Tibial nerve (tissue), 4 donors: ENCODE measurements at regions not wholly inside any gene's neighbourhood (a gene's known extent, or its start where the extent isn't known, plus 50 kb on each side); places are given as distances from the start of the nearest gene placed in this dataset.

Source experiments
- DNase-seq, 2 donors: peaks; one replicate each; pipeline ENCODE4 v3.0.0-alpha.2; 2019; ENCODE audit warnings: low spot score in 2 of 2
- H3K27ac ChIP-seq, 4 donors: fragments of 200-600 bp; sonication (generic) in 3 of 4; one replicate each; pipeline ENCODE4 v1.5.1; 2017 to 2019; ENCODE audit warnings: mild to moderate bottlenecking in 1 of 4
- H3K27me3 ChIP-seq, 2 donors: fragments of 200-600 bp; sonication (generic) in 1 of 2; one replicate each; pipeline versions ENCODE4 v1.5.1 to v1.6.0; 2017 to 2019
- H3K36me3 ChIP-seq, 3 donors: fragments of 200-600 bp; sonication (generic); one replicate each; pipeline ENCODE4 v1.5.1; 2018 to 2019
- H3K4me1 ChIP-seq, 4 donors: fragments of 200-600 bp; sonication (generic) in 3 of 4; one replicate each; pipeline ENCODE4 v1.5.1; 2017 to 2019
- H3K4me3 ChIP-seq, 4 donors: fragments of 200-600 bp; sonication (generic) in 3 of 4; one replicate each; pipeline ENCODE4 v1.5.1; 2017 to 2019; ENCODE audit warnings: mild to moderate bottlenecking in 1 of 4, moderate library complexity in 1 of 4
- H3K9me3 ChIP-seq, 4 donors: fragments of 200-600 bp; sonication (generic) in 3 of 4; one replicate each; pipeline ENCODE4 v1.5.1; 2017 to 2019
- CTCF ChIP-seq, 5 experiments: fragments of 200-600 bp in 3 of 5; fragments of 450-650 bp in 2 of 5; sonication (generic) in 3 of 5; IDR thresholded peaks; one replicate each; pipeline ENCODE4 v1.5.1; 2016 to 2019; ENCODE audit warnings: antibody characterized with exemption in 5 of 5, mild to moderate bottlenecking in 3 of 5, moderate library complexity in 2 of 5
- EP300 ChIP-seq, 2 donors: sonication (generic); formaldehyde crosslinking; IDR thresholded peaks; one replicate each; pipeline ENCODE4 v1.6.1; 2017; ENCODE audit warnings: antibody characterized with exemption in 2 of 2, mild to moderate bottlenecking in 1 of 2
- POLR2A ChIP-seq, 2 donors: fragments of 450-650 bp; IDR thresholded peaks; one replicate each; pipeline ENCODE4 v1.6.1; 2017; ENCODE audit warnings: antibody characterized with exemption in 2 of 2, mild to moderate bottlenecking in 2 of 2, moderate library complexity in 2 of 2
- WGBS, 2 donors: methylation state at CpG; one replicate each; pipeline ENCODE4 v1.1.5; 2018; 5-methylcytosine and 5-hydroxymethylcytosine counted together

GRCh38 chr5:39801306-39801705, 376.5 kb upstream of the DAB2 start:
- Histone ChIP-seq H3K9me3 (no peaks in the 10 kb centered on the region), H3K4me1 (no peaks in the 10 kb centered on the region), H3K4me3 (no peak overlapping the region), H3K36me3 (no peaks in the 10 kb centered on the region), H3K27ac (no peak overlapping the region), H3K27me3 (no peaks in the 10 kb centered on the region)
- no peak for TF ChIP-seq CTCF (IDR thresholded peaks at IDR 0.05)
- TF ChIP-seq EP300 (IDR thresholded peaks at IDR 0.05), result no peak
- TF ChIP-seq POLR2A (IDR thresholded peaks at IDR 0.05), result no peak
- DNase-seq, result no peak
- WGBS, 2 donors, result 73 to 75% methylated on average over 1 of the region's 1 CpG

GRCh38 chr5:39800042-39800601, 375.3 kb upstream of the DAB2 start:
- H3K4me1 ChIP-seq, result peaks cover 0 to 4% (median 0%) of the 10 kb centered on the region in 4 donors
- no peaks in the 10 kb centered on the region for H3K36me3 ChIP-seq
- no peak for DNase-seq
- no peaks in the 10 kb centered on the region for H3K27me3 ChIP-seq
- no peak for TF ChIP-seq POLR2A (IDR thresholded peaks at IDR 0.05)
- TF ChIP-seq CTCF (IDR thresholded peaks at IDR 0.05), result no peak
- no peak for TF ChIP-seq EP300 (IDR thresholded peaks at IDR 0.05)
- H3K27ac ChIP-seq, result no peak overlapping the region
- no peak overlapping the region for H3K4me3 ChIP-seq
- H3K9me3 ChIP-seq, result no peaks in the 10 kb centered on the region
- 29% methylated on average over 3 of the region's 3 CpGs for WGBS, 2 donors

GRCh38 chr5:39799242-39799641, 374.5 kb upstream of the DAB2 start:
- TF ChIP-seq EP300 (IDR thresholded peaks at IDR 0.05) (no peak), CTCF (IDR thresholded peaks at IDR 0.05) (no peak), POLR2A (IDR thresholded peaks at IDR 0.05) (no peak)
- Histone ChIP-seq H3K27me3 (no peaks in the 10 kb centered on the region), H3K4me1 (peaks cover 0 to 13% (median 0%) of the 10 kb centered on the region in 4 donors), H3K27ac (no peak overlapping the region), H3K4me3 (no peak overlapping the region), H3K36me3 (no peaks in the 10 kb centered on the region), H3K9me3 (no peaks in the 10 kb centered on the region)
- WGBS, 2 donors, result 70 to 81% methylated on average over 2 of the region's 2 CpGs
- DNase-seq, result no peak

DNA sequence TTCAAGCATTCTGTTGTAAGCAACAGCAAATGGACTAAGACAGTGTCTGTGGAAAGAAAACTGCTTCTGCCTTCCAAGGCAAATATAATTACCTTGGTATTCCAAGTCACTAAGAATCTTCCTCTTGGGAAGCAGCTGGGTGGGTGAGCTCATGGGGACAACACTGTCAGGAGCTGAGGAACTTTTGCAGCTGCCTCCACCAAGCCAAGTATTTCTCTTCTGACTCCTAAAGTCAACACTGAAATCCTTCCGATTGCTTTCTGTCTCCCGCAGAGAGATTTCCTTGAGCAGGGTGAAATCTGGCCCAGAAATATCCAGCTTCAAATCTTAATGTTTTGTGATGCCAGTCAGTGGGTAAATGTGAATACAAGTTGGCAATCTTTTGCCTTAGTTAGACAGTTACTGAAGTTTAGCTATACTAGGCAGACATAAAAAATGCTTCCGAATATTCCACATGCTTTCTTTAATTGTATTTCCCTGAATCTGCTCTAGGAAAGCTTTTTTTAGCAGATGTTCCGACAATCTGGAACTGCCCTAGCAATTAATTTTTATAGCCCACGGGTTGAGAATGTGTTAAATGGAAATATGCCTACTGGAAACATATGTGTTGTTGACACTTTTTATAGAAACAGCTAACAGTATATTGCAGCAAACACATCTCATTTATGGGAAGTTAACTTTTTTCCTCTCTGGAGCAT, 369.9 kb upstream of the DAB2 start:
- H3K4me1 ChIP-seq, result peaks cover 0 to 16% (median 0%) of the 10 kb centered on the region in 4 donors
- TF ChIP-seq CTCF (IDR thresholded peaks at IDR 0.05) (no peak), EP300 (IDR thresholded peaks at IDR 0.05) (no peak), POLR2A (IDR thresholded peaks at IDR 0.05) (no peak)
- DNase-seq, result no peak
- no peak overlapping the region for H3K4me3 ChIP-seq
- whole genome bisulfite sequencing, 2 donors, result 43 to 55% methylated on average over 5 of the region's 5 CpGs
- no peaks in the 10 kb centered on the region for H3K27me3 ChIP-seq
- H3K27ac ChIP-seq, result no peak overlapping the region
- no peaks in the 10 kb centered on the region for H3K9me3 ChIP-seq
- no peaks in the 10 kb centered on the region for H3K36me3 ChIP-seq

DNA sequence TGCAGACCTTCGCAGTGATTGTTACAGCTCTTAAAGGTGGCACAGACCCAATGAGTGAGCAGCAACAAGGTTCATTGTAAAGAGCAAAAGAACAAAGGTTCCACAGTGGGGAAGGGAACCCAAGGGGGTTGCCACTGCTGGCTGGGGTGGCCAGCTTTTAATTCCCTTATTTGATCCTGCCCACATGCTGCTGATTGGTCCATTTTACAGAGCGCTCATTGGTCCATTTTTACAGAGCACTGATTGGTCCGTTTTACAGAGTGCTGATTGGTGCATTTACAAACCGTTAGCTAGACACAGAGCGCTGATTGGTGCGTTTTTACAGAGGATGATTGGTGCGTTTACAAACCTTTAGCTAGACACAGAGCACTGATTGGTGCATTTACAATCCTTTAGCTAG, 360.6 kb upstream of the DAB2 start:
- Histone ChIP-seq H3K36me3 (no peaks in the 10 kb centered on the region), H3K4me1 (no peaks in the 10 kb centered on the region), H3K27me3 (no peaks in the 10 kb centered on the region), H3K4me3 (no peak overlapping the region), H3K9me3 (no peaks in the 10 kb centered on the region), H3K27ac (no peak overlapping the region)
- TF ChIP-seq EP300 (IDR thresholded peaks at IDR 0.05) (no peak), CTCF (IDR thresholded peaks at IDR 0.05) (no peak), POLR2A (IDR thresholded peaks at IDR 0.05) (no peak)
- 94 to 95% methylated on average over 7 of the region's 7 CpGs for WGBS, 2 donors
- no peak for DNase-seq
